ENCODE measurements at regions not wholly inside any gene's neighbourhood (a gene's known extent, or its start where the extent isn't known, plus 50 kb on each side); places are given as distances from the start of the nearest gene placed in this dataset.

GRCh38 chrX:44055638-44056037, 82.4 kb upstream of the NDP start:
- TF ChIP-seq POLR2AphosphoS5 (IDR thresholded peaks at IDR 0.05; ENCODE audit: insufficient read depth in 1 of 2, low read depth in 1 of 2) (no peak), POLR2A (IDR thresholded peaks at IDR 0.05) (no peak)
- TF ChIP-seq, protein P1, sequence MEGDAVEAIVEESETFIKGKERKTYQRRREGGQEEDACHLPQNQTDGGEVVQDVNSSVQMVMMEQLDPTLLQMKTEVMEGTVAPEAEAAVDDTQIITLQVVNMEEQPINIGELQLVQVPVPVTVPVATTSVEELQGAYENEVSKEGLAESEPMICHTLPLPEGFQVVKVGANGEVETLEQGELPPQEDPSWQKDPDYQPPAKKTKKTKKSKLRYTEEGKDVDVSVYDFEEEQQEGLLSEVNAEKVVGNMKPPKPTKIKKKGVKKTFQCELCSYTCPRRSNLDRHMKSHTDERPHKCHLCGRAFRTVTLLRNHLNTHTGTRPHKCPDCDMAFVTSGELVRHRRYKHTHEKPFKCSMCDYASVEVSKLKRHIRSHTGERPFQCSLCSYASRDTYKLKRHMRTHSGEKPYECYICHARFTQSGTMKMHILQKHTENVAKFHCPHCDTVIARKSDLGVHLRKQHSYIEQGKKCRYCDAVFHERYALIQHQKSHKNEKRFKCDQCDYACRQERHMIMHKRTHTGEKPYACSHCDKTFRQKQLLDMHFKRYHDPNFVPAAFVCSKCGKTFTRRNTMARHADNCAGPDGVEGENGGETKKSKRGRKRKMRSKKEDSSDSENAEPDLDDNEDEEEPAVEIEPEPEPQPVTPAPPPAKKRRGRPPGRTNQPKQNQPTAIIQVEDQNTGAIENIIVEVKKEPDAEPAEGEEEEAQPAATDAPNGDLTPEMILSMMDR (IDR thresholded peaks at IDR 0.05) = no peak

Measured in vagina (tissue), 2 donors.